Coronary artery (tissue), 2 donors: ENCODE measurements at regions not wholly inside any gene's neighbourhood (a gene's known extent, or its start where the extent isn't known, plus 50 kb on each side); places are given as distances from the start of the nearest gene placed in this dataset.
"Not testable (repeated sequence)": the region's sequence is repeated elsewhere in the genome, so short reads cannot be mapped to it uniquely, and the experiment has no call there.

Source experiments
- DNase-seq: peaks from one replicate; pipeline ENCODE4 v3.0.0-alpha.2; 2017; ENCODE audit warnings: low spot score
- H3K27ac ChIP-seq, 2 donors: fragments of 200-600 bp; sonication (generic); one replicate each; pipeline ENCODE4 v1.5.1; 2016 to 2019
- H3K4me3 ChIP-seq: fragments of 200-600 bp; sonication (generic); 2 replicates; pipeline ENCODE4 v1.5.1; 2016; ENCODE audit warnings: mild to moderate bottlenecking, moderate library complexity
- TF ChIP-seq, protein P1 (sequence below): fragments of 200-600 bp; sonication (generic); IDR thresholded peaks from one replicate; pipeline ENCODE4 v1.5.1; 2019; ENCODE audit warnings: antibody characterized with exemption

DNA sequence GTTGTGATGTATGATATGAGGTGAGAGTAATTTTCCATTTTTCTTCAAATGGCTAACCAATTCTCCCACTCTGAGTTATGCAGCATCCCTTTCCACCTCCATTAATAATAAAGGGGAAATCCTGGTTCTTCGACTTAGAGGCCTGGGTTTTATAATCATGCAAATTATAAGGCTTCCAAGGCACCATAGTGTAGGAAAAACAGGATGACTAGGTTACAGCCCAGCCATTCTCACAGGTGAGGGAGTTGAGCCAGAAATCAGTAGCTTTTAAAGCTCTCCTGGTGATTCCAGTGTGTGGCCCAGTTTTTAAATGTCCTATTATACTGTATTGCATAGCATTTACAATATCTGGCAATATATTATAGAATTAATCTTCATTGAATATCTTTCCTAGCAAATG lies 203.1 kb downstream of the ARHGEF9 start:
- no peak for DNase-seq
- Histone ChIP-seq H3K27ac (no peak overlapping the region), H3K4me3 (no peak overlapping the region)
- TF ChIP-seq, protein P1, sequence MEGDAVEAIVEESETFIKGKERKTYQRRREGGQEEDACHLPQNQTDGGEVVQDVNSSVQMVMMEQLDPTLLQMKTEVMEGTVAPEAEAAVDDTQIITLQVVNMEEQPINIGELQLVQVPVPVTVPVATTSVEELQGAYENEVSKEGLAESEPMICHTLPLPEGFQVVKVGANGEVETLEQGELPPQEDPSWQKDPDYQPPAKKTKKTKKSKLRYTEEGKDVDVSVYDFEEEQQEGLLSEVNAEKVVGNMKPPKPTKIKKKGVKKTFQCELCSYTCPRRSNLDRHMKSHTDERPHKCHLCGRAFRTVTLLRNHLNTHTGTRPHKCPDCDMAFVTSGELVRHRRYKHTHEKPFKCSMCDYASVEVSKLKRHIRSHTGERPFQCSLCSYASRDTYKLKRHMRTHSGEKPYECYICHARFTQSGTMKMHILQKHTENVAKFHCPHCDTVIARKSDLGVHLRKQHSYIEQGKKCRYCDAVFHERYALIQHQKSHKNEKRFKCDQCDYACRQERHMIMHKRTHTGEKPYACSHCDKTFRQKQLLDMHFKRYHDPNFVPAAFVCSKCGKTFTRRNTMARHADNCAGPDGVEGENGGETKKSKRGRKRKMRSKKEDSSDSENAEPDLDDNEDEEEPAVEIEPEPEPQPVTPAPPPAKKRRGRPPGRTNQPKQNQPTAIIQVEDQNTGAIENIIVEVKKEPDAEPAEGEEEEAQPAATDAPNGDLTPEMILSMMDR, result no peak

DNA sequence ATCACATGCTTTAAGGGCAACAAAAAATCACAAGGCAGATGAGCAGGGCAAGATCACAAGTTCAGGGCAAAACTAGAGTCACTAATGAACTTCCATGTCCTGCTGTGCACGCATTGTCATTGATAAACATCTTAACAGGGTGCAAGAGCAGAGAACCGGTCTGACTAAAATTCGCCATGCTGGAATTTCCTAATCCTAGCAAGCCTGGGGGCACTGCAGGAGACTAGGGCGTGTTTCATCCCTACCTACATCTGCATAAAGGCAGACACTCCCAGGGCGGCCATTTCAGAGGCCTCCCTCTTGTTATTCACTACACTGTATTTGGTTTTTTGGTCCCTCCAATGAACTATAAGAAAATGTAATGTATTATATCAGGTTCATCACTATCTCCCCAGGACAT lies 203.6 kb downstream of the ARHGEF9 start:
- TF ChIP-seq, protein P1, result no peak

DNA sequence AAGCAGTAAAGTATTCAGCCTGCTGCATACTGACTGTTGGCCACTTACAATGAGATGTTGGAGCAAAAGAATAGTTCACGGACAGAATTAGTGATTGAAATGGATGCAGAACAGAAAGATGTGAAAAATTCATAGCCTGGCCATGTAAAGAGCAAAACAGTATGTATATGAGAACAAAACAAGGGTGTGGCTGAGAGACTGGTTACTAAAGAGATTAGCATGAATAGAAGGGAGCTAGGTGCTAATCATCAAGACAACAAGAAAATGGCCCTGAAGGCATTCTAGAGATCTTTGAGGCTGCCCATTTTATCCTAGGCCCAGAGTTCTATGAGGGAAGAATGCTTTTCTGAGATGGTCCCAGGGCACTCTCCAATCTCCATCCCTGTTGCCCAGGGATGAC lies 208.5 kb downstream of the ARHGEF9 start:
- no peak for DNase-seq
- TF ChIP-seq, protein P1, result no peak
- Histone ChIP-seq H3K27ac (no peak overlapping the region), H3K4me3 (no peak overlapping the region)

More for the DNA sequence above, 203.6 kb downstream of the ARHGEF9 start:
- DNase-seq, result no peak
- Histone ChIP-seq H3K27ac (no peak overlapping the region), H3K4me3 (no peak overlapping the region)

DNA sequence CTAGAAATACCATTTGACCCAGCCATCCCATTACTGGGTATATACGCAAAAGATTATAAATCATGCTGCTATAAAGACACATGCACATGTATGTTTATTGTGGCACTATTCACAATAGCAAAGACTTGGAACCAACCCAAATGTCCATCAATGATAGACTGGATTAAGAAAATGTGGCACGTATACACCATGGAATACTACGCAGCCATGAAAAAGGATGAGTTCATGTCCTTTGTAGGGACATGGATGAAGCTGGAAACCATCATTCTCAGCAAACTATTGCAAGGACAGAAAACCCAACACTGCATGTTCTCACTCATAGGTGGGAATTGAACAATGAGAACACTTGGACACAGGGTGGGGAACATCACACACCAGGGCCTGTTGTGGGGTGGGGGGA lies 209.3 kb downstream of the ARHGEF9 start:
- DNase-seq, H3K27ac ChIP-seq, H3K4me3 ChIP-seq: not testable (repeated sequence)

DNA sequence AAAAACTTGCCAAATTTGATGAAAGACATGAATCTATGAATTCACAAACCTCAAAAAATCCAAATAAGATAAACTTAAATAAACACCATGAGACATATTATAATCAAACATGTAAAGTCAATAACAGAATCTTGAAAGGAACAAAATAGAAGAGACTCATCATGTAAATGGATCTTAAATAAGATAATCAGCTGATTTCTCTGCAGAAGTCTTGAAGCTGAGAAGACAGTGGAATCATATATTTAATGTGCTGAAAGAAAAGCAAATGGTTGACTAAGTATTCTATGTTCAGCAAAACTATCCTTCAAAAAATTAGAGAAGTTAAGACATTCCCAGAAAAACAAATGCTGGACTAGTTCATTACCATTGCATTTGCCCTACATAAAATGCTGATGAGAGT lies 215.7 kb upstream of the SPIN4 start:
- no peak overlapping the region for H3K27ac ChIP-seq
- TF ChIP-seq, protein P1, result no peak
- no peak overlapping the region for H3K4me3 ChIP-seq
- no peak for DNase-seq

DNA sequence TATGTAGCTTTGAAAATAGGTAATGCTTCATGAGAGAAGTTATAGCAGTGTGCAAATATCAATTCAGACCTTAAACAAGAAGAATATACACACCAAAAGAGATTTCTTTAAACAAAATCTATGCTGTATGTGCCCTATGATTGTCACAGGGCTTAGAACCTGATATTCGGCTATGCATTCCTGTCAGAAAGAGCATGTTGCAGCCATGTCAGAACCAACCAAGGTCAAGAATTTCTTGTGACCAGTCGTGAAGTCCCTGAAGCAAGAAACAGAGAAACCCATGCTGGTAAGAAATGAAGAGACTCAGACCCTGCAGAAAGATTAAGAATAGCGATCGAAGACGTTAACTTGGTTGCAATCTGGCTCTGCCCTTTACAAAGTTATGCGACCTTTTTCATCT lies 210.3 kb upstream of the SPIN4 start:
- DNase-seq, result no peak
- TF ChIP-seq, protein P1, result no peak
- Histone ChIP-seq H3K4me3 (peak overlapping the region; percentile 74), H3K27ac (peak overlapping the region; percentile 61 to 80)

DNA sequence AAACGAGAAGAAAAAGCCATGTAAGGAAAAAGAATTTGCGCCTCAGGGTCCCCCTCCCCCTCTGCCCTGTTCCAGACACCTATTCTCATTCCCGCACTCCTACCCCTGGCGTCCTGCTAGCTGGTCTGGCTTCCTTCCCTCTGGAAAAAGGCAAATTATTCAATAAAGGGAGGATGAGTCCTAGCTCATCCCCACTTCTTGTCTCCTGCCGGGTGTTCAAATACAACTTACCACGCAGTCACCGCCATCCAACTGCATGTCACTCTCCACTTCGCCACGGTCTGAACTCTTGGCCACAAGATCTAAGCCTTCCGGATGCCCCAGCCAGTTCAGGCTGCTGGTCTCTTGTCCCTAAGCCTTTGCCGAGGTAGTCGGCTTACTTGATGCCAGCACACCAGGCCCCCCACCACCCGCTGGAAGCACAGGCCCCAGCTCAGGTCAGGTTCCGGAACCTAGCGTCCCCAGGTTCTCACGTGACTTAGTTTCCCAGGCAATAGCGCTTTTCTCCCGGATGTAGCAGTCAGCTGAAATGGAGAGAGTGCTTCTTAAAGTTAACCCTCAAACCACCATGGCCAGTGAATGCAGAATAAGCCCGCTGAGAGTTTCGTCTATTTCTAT lies 209.6 kb upstream of the SPIN4 start:
- DNase-seq, result peak; percentile 76
- TF ChIP-seq, protein P1, result no peak
- Histone ChIP-seq H3K27ac (peak overlapping the region; percentile 61 to 80), H3K4me3 (peak overlapping the region; percentile 74)

DNA sequence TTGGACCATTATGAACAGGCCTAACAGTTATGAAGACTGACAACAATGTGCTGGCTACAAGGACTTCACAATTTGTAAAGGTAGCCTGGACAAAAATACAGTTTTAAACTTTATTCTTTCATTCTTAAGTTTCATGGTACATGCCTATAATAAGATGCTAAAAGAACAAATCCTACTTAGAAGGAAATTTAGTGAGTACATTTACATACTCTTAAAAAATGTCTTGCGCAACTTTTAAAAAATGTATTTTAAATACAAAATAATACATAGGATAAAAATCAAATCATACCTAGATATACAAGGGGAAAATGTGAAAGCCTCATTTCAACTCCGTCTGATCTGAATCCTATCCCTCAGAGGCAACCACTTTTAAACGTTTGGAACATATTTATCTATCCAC lies 200.7 kb upstream of the SPIN4 start:
- Histone ChIP-seq H3K4me3 (no peak overlapping the region), H3K27ac (no peak overlapping the region)
- DNase-seq, result no peak
- TF ChIP-seq, protein P1, result no peak
